Activated CD4-positive, alpha-beta T cell treated with anti-CD3 and anti-CD28 coated beads for 24 hours (primary cell): ENCODE measurements at regions not wholly inside any gene's neighbourhood (a gene's known extent, or its start where the extent isn't known, plus 50 kb on each side); places are given as distances from the start of the nearest gene placed in this dataset.
"Not testable (repeated sequence)": the region's sequence is repeated elsewhere in the genome, so short reads cannot be mapped to it uniquely, and the experiment has no call there.

Experiments
- DNase-seq, 2 donors: peaks; one replicate each; pipeline ENCODE4 v3.0.0-alpha.2; 2020; ENCODE audit warnings: low read depth in 2 of 2

DNA sequence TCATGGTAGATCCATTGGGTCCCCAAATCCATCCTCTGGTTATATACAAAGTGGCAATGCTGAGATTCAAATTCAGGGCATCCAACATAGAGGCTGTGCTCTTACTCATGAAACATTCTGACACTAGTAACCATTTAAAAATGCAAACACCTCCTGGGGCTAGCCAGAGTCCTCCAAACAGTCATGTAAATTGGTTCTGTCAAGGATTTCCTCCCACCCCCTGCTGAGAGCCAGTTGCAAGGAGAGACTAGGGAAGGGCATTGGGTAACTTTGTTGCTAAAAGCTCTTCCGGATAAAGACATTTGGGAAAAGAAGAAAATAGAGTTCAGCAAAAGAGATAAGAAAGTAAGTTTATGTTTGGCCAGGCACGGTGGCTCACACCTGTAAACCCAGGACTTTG is 58.3 kb downstream of the ART5 start:
- DNase-seq, result not testable (repeated sequence)

- not testable (repeated sequence) for DNase-seq
These were observed 60.4 kb downstream of the ART5 start for GRCh38 chr11:3581389-3581725.

- peak; percentile 40 to 54 for DNase-seq
These were observed 61.1 kb downstream of the ART5 start for GRCh38 chr11:3580487-3581388.

GRCh38 chr11:3579600-3580459 is 62.0 kb downstream of the ART5 start:
- not testable (repeated sequence) for DNase-seq

DNA sequence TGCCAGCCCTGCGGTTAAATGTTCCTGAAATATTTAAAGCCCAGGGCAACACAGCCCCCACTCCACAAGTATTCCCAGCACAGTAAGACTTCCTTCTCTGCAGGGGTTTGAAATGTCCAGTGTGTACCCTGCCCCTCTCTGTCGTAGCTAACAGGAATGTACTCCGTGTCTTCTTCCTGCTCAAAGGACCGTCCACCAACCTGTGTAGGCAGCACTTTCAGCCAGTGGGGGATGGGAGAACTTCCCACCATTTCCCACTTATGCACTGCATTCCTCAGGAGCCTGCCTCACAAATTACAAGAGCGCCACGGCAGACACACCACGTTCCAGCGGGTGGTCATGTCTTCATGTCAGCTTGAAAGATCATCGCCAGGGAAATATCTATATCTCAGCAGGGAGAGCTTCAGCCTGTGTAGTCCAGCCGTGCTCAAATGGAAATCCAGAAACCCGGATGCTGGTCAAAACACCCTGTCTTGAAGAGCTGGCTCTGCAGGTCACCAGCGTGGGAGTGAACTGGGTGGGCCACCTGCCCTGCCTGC is 65.7 kb downstream of the ART5 start:
- not testable (repeated sequence) for DNase-seq

DNA sequence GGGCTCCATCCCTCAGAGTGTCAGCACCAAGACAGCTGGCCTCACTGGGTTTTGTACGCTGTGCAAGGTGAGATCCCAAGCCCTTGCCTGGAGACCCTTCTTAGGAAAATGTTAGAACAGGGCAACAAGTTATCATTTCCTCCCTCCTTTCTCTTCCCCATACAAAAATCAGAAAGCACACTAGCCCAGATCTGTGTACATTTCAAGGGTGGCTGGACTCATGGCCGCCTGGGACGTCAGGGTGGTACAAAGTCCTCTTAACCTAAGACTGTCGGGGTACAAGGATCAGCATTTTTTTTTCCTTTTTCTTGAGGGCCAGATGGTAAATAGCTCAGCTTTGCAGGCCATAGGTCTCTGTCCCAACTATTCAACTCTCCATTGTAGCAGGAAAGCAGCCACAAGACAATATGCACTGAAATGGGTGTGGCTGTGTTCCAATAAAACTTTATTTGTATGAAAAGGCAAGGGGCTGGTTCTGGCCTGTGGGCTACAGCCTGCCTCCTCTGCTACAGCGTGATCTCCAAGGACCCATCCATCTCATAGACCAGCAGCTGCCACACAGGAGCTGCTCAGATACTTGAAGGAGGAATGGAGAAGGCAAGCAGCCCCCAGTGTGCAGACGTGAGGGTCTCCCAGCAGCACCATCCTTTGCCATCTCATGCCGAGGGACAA is 68.7 kb downstream of the ART5 start:
- not testable (repeated sequence) for DNase-seq

DNA sequence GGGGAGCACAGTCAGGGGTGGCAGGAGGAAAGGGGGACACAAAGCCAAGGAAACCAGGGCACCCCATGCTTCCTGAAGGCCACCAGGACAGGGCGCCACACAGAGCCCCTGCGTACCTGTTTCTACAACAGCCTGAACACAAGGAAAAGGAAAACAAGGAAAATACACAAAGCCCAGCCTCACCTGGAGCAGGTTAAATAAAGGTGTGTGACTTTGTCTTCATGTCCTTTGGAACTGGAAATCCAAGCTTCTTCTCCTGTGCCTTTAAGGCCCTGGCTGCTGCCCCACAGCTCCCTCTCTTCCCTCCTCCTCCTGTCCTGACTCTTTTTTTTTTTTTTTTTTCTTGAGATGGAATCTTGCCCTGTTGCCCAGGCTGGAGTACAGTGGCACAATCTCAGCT is 70.0 kb downstream of the ART5 start:
- DNase-seq, result not testable (repeated sequence)

- DNase-seq, result not testable (repeated sequence)
These were observed 76.0 kb downstream of the ART5 start for GRCh38 chr11:3565838-3566237.

DNA sequence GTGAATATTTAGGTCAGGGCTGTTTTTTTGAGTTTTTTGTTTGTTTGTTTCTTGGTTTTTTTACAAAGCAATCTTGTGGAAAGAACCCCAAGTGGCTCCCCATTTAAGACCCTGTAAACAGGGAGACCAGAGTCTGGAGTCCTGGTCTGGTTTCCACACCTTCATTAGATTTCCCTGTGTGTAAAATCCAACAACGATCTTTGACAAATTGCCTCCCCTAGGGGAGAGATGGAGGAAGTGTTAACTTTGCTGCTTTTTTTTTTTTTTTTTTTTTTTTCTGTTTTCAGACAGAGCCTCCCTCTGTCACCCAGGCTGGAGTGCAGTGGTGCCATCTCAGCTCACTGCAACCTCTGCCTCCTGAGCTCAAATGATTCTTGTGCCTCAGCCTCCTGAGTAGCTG is 77.4 kb downstream of the ART5 start:
- not testable (repeated sequence) for DNase-seq

DNA sequence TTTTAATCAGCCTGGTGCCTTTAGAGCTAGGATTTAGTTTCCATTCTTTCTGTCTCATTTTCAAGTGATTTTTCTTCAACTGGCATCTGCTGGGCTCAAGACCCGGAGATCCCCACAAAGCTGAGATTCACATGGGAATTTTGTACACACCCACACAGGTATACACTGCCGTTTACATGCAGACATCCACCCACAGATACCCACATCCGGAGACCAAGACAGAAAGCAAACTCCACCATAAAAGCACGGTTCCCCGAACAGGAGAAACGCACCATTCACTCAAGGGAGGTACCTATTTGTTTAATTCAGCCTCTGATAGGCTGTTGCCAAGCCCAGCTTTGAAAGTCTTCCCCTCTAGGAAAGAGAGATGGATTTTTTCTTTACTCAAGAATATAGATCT is 87.2 kb downstream of the ART5 start:
- peak in 1 of 2 donors; percentile 10 for DNase-seq

- not testable (repeated sequence) for DNase-seq
These were observed 96.8 kb downstream of the ART5 start for GRCh38 chr11:3544990-3545389.

DNA sequence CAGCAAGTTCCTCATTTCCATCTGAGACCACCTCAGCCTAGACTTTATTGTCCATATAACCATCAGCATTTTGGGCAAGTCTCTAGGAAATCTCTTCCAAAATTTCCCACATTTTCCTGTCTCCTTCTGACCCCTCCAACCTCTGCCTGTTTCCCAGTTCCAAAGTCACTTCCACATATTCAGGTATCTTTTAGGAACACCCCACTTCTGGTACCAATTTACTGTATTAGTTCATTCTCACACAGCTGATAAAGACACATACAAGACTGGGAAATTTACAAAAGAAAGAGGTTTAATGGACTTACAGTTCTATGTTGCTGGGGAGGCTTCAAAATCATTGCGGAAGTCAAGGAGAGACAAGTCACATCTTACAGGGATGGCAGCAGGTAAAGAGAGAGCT is 103.6 kb downstream of the ART5 start:
- not testable (repeated sequence) for DNase-seq

DNA sequence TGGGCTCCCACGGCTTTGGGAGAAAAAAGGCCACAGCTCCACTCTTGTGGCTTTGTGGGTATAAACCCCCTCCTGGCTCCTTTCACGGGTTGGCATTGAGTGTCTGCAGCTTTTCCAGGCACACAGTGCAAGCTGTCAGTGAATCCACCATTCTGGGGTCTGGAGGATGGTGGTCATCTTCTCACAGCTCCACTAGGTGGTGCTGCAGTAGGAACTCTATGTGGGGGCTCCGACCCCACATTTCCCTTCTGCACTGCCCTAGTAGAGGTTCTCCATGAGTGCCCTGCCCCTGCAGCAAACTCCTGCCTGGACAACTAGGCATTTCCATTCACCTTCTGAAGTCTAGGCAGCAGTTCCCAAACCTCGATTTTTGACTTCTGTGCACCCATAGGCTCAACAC is 104.5 kb downstream of the ART5 start:
- not testable (repeated sequence) for DNase-seq

GRCh38 chr11:3532958-3533357 is 108.8 kb downstream of the ART5 start:
- not testable (repeated sequence) for DNase-seq

- DNase-seq, result not testable (repeated sequence)
These were observed 110.5 kb downstream of the ART5 start for GRCh38 chr11:3531280-3531679.

DNA sequence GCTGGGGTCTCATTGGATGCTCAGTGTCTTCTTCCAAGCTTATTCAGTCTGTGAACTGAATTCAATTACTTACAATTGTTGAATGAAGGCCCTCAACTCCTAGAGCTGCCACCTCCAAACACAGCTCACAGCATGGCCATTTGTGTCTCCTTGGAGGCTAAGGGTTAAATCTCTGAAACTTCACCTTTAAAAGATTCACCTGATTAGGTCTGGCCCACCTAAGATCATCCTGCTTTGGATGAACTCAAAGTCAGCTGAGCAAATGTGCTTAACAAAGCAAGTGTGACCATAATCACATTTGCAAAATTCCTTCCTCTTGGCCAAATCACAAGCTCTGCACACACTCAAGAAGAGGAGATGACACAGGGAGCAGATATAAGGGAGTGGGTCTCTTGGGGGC is 118.2 kb downstream of the ART5 start:
- DNase-seq, result not testable (repeated sequence)

GRCh38 chr11:3520905-3521304 is 120.9 kb downstream of the ART5 start:
- not testable (repeated sequence) for DNase-seq

DNA sequence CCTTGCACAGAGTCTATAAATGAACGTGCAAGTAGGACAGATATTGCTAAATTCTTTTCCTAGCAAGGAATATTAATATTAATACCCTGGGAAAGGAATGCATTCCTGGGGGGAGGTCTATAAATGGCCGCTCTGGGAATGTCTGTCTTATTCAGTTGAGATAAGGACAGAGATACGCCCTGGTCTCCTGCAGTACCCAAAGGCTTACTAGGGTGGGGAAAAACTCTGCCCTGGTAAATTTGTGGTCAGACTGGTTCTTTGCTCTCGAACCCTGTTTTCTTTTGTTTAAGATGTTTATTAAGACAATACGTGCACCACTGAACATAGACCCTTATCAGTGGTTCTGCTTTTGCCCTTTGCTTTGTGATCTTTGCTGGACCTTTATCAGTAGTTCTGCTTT is 122.0 kb downstream of the ART5 start:
- not testable (repeated sequence) for DNase-seq

- DNase-seq, result not testable (repeated sequence)
These were observed 124.7 kb downstream of the ART5 start for GRCh38 chr11:3516934-3517567.

DNA sequence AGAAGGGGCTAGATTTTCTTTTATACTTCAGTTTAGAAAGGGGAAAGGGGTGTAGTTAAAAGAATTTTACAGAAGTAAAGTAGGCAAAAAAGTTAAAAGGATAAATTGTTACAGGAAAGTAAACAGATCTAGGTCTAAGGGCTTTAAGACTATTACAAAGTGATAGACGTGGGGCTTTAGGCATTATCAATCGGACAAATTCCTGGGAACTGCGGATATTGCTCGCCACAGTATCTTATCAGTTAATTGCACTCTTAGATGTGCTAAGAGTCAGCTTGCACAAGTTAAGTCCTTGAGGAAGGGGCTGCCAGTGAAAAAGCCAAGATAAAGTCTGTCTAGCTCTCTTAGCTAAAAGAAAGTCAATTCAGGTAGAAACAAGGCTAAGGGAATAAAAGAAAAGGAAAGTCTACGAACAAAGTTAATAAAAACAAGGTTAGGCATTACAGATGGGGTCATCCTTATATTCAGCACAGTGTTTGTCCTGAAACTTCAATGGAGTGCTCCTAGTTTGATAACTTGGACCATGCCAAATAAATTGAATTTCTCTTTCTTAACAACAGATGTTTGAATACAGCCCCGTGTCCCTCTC is 125.4 kb downstream of the ART5 start:
- DNase-seq, result not testable (repeated sequence)
